Progenitor cell of endocrine pancreas (in vitro differentiated cells): ENCODE measurements at regions not wholly inside any gene's neighbourhood (a gene's known extent, or its start where the extent isn't known, plus 50 kb on each side); places are given as distances from the start of the nearest gene placed in this dataset.
"Not testable (repeated sequence)": the region's sequence is repeated elsewhere in the genome, so short reads cannot be mapped to it uniquely, and the experiment has no call there.

Source experiments
- DNase-seq: peaks from one replicate; pipeline ENCODE4 v3.0.0; 2021; ENCODE audit warnings: low spot score; ENCODE audit not compliant: unreplicated experiment
- H3K27ac Mint-ChIP-seq: 2 replicates; pipeline ENCODE4 v1.8.0; 2021; ENCODE audit warnings: mild to moderate bottlenecking, moderate library complexity, mixed read lengths
- H3K27me3 Mint-ChIP-seq: 2 replicates; pipeline ENCODE4 v1.8.0; 2021; ENCODE audit warnings: mixed read lengths
- H3K36me3 Mint-ChIP-seq: 2 replicates; pipeline ENCODE4 v1.8.0; 2022; ENCODE audit warnings: mixed read lengths; ENCODE audit not compliant: insufficient read depth
- H3K4me1 Mint-ChIP-seq: 2 replicates; pipeline ENCODE4 v1.8.0; 2021; ENCODE audit warnings: low read depth, mixed read lengths
- H3K4me3 Mint-ChIP-seq: 2 replicates; pipeline ENCODE4 v1.8.0; 2021; ENCODE audit warnings: low read depth, mild to moderate bottlenecking, moderate library complexity, mixed read lengths
- H3K9me3 Mint-ChIP-seq: 2 replicates; pipeline ENCODE4 v1.8.0; 2021; ENCODE audit warnings: low read depth, mixed read lengths
- TF ChIP-seq, protein P1 (sequence below): fragments of 200-600 bp; sonication (generic); IDR thresholded peaks from one replicate; pipeline ENCODE4 v1.5.0; 2021; ENCODE audit warnings: antibody characterized with exemption, mild to moderate bottlenecking; ENCODE audit not compliant: unreplicated experiment

DNA sequence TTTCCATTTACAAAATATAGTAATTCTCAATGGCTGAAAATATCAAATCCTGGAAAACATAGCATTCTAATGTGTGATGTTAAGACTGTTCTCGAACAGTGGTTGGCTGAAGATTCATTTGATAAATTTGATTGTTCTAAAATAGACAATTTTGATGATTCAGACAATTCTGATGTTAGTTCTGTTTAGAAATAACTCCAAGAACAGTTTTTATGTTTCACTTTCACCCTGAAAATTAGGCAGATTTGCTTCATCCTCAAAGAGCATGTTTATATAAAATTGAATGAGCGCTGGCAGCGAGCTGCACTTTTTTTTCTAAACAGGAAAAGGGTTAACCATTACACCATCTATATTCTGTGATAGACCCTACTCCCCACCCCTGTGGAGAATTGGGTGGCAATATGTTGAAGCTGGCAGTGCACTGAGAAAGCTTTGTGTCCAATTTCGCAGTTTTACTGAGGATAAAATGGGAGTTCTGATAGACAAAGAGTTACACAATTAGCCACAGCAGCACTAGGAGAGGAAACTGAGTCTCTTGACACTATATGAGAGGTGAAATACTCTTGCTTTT, 69.6 kb upstream of the TMED7 start:
- TF ChIP-seq, protein P1, sequence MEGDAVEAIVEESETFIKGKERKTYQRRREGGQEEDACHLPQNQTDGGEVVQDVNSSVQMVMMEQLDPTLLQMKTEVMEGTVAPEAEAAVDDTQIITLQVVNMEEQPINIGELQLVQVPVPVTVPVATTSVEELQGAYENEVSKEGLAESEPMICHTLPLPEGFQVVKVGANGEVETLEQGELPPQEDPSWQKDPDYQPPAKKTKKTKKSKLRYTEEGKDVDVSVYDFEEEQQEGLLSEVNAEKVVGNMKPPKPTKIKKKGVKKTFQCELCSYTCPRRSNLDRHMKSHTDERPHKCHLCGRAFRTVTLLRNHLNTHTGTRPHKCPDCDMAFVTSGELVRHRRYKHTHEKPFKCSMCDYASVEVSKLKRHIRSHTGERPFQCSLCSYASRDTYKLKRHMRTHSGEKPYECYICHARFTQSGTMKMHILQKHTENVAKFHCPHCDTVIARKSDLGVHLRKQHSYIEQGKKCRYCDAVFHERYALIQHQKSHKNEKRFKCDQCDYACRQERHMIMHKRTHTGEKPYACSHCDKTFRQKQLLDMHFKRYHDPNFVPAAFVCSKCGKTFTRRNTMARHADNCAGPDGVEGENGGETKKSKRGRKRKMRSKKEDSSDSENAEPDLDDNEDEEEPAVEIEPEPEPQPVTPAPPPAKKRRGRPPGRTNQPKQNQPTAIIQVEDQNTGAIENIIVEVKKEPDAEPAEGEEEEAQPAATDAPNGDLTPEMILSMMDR, result no peak
- H3K9me3 Mint-ChIP-seq, result no peaks in the 10 kb centered on the region
- no peak overlapping the region for H3K4me3 Mint-ChIP-seq
- no peaks in the 10 kb centered on the region for H3K36me3 Mint-ChIP-seq
- H3K27me3 Mint-ChIP-seq, result no peaks in the 10 kb centered on the region
- no peak overlapping the region for H3K27ac Mint-ChIP-seq
- no peak for DNase-seq
- peaks cover 2% of the 10 kb centered on the region for H3K4me1 Mint-ChIP-seq

DNA sequence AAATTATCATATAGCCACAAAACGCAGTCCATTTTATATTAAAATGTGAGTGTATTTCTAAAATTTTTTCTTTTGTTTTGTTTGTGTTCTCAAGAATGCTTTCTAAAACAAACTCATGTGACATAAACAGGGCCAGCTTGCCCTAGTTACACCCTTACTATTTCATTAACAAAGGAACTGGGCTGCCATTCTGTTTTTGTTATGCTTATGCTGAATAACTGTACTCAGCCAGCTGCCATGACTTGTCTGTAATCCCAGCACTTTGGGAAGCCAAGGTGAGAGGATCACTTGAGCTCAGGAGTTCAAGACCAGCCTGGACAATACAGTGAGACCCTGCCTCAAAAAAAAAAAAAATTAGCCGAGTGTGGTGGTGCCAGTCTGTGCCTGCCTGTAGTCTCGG, 66.0 kb upstream of the TMED7 start:
- H3K4me1 Mint-ChIP-seq, H3K27ac Mint-ChIP-seq, H3K9me3 Mint-ChIP-seq, H3K27me3 Mint-ChIP-seq, H3K4me3 Mint-ChIP-seq, DNase-seq, H3K36me3 Mint-ChIP-seq: not testable (repeated sequence)

DNA sequence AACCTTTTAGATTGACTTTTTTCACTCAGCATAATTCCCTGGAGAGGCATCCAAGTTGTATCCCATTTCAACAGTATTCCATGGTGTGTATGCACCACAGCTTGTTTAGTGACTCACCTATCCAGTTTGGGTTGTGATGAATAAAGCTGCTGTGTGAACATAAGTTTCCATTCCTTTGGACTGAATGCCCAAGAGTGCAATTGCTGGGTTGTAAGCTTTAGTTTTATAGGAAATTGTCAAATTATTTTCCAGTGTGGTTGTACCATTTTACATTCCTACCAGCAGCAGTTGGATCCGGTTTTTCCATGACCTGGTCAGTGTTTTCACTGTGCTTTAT, 60.9 kb upstream of the TMED7 start:
- H3K4me1 Mint-ChIP-seq, result peaks cover 2% of the 10 kb centered on the region
- TF ChIP-seq, protein P1, result no peak

DNA sequence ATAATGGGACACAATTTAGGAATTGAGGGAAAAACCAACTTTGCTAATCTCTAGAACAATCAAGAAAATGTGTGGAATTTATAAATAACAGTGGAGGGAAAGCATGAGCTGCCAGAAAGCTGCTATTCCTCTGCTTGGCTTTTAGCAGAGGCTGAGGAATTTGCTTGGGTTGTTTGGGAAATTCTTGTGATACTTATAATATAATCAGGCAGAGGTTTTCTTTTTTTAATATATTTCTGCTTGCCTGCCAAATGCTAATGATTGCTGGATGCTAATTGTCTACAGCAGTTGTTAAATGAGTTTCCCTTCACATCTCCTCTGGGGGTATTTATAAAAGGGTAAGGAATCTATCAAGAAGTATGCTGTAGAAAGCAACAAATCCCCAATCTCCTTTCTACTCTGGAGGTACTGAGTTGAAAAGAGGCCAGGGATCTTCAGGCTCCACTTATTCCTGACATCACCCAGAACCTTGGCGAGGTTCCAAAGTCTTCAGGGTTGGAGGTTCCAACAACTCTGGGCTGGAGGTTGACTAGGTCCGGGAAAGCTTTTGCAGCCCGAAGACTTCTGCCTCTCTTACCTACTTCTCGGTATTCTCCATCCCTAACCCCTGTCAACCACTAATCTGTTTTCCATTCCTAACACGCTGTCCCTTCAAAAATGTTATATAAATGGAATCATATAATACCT, 60.4 kb upstream of the TMED7 start:
- H3K4me3 Mint-ChIP-seq, result no peak overlapping the region
- no peak overlapping the region for H3K27ac Mint-ChIP-seq
- TF ChIP-seq, protein P1, result no peak
- no peak for DNase-seq
- no peaks in the 10 kb centered on the region for H3K9me3 Mint-ChIP-seq
- no peaks in the 10 kb centered on the region for H3K27me3 Mint-ChIP-seq
- peaks cover under 1% of the 10 kb centered on the region for H3K4me1 Mint-ChIP-seq
- no peaks in the 10 kb centered on the region for H3K36me3 Mint-ChIP-seq

More for the DNA sequence above, 60.9 kb upstream of the TMED7 start:
- no peaks in the 10 kb centered on the region for H3K36me3 Mint-ChIP-seq
- DNase-seq, result no peak
- no peaks in the 10 kb centered on the region for H3K9me3 Mint-ChIP-seq
- H3K4me3 Mint-ChIP-seq, result no peak overlapping the region
- H3K27me3 Mint-ChIP-seq, result no peaks in the 10 kb centered on the region
- no peak overlapping the region for H3K27ac Mint-ChIP-seq

DNA sequence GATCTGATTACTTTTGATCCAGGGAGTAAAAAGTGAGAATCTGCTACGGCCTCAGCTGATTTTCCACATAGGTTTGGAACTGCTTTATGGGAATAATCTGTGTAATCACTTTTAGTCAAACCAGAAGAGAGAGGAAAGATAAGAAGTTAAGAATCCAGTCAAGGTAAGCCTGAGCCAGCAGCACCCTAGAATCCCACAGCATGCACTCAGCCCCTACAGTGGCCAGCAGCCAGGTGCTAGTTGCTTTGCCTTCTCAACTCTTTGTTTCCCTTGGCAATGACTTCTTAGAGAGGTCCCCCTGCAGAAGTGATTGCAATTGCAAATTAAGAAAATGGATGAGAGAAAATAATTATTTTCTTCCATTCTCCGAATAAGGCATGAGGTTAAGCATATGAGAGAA, 59.7 kb upstream of the TMED7 start:
- Mint-ChIP-seq H3K27ac (no peak overlapping the region), H3K27me3 (no peaks in the 10 kb centered on the region), H3K4me3 (no peak overlapping the region), H3K36me3 (no peaks in the 10 kb centered on the region), H3K4me1 (no peaks in the 10 kb centered on the region), H3K9me3 (no peaks in the 10 kb centered on the region)
- no peak for DNase-seq
- TF ChIP-seq, protein P1, result no peak

DNA sequence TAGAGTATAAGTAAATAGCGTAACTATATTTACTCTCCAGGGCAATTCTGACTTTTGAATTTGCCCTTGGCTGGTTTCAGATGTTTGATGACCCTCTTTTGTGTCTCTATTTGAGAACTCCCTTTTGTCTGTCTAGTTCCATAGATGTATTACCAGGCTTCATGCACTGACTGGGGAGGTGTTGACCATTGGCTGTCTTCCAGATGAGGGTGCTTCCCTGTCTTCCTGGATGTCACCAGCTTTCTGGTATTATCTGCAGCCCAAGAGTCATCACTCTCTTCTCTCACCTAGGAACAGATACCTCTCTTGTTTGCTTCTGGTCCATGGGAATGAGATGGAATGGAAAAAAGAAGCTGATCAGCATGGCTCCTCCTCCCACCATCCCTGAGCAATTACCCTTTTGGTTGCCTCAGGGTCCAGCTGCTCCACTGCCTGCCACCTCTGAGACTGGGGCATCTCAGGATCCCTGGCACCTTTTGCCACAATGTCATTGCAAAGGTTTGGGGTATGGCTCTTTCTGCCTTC, 58.7 kb upstream of the TMED7 start:
- H3K27ac Mint-ChIP-seq, result no peak overlapping the region
- no peaks in the 10 kb centered on the region for H3K36me3 Mint-ChIP-seq
- no peaks in the 10 kb centered on the region for H3K27me3 Mint-ChIP-seq
- TF ChIP-seq, protein P1, result no peak
- H3K4me1 Mint-ChIP-seq, result no peaks in the 10 kb centered on the region
- no peaks in the 10 kb centered on the region for H3K9me3 Mint-ChIP-seq
- no peak overlapping the region for H3K4me3 Mint-ChIP-seq
- no peak for DNase-seq
